ENCODE measurements at regions not wholly inside any gene's neighbourhood (a gene's known extent, or its start where the extent isn't known, plus 50 kb on each side); places are given as distances from the start of the nearest gene placed in this dataset.
"Not testable (repeated sequence)": the region's sequence is repeated elsewhere in the genome, so short reads cannot be mapped to it uniquely, and the experiment has no call there.

GRCh38 chr13:100766570-100766969 lies 92.0 kb upstream of the TMTC4 start:
- not testable (repeated sequence) for DNase-seq (ENCODE audit: low spot score)

- DNase-seq (ENCODE audit: low spot score): no peak
Measured at GRCh38 chr13:100764937-100765336, 90.3 kb upstream of the TMTC4 start.

- not testable (repeated sequence) for DNase-seq (ENCODE audit: low spot score)
Measured at GRCh38 chr13:100762126-100762525, 87.5 kb upstream of the TMTC4 start.

- no peak for DNase-seq (ENCODE audit: low spot score)
Measured at GRCh38 chr13:100755891-100756290, 81.3 kb upstream of the TMTC4 start.

GRCh38 chr13:100754459-100754858 lies 79.9 kb upstream of the TMTC4 start:
- DNase-seq (ENCODE audit: low spot score): no peak

- no peak for DNase-seq (ENCODE audit: low spot score)
Measured at GRCh38 chr13:100753376-100753775, 78.8 kb upstream of the TMTC4 start.

- DNase-seq (ENCODE audit: low spot score): no peak
Measured at GRCh38 chr13:100751826-100752225, 77.2 kb upstream of the TMTC4 start.

GRCh38 chr13:100746953-100747683 lies 72.5 kb upstream of the TMTC4 start:
- no peak for DNase-seq (ENCODE audit: low spot score)

- DNase-seq (ENCODE audit: low spot score): no peak
Measured at GRCh38 chr13:100738176-100738855, 63.7 kb upstream of the TMTC4 start.

- DNase-seq (ENCODE audit: low spot score): no peak
Measured at GRCh38 chr13:100735494-100735893, 60.9 kb upstream of the TMTC4 start.

- DNase-seq (ENCODE audit: low spot score): no peak
Measured at GRCh38 chr13:100734194-100734720, 59.7 kb upstream of the TMTC4 start.

- DNase-seq (ENCODE audit: low spot score): no peak
Measured at GRCh38 chr13:100733261-100733660, 58.7 kb upstream of the TMTC4 start.

GRCh38 chr13:100728201-100728600 lies 53.6 kb upstream of the TMTC4 start:
- no peak for DNase-seq (ENCODE audit: low spot score)

GRCh38 chr13:100725472-100725871 lies 50.9 kb upstream of the TMTC4 start:
- DNase-seq (ENCODE audit: low spot score): no peak

- DNase-seq (ENCODE audit: low spot score): no peak
Measured at GRCh38 chr13:100724568-100724967, 50.0 kb upstream of the TMTC4 start.

Measured in AG08396 (cell line).